ENCODE measurements at regions not wholly inside any gene's neighbourhood (a gene's known extent, or its start where the extent isn't known, plus 50 kb on each side); places are given as distances from the start of the nearest gene placed in this dataset.
"Not testable (repeated sequence)": the region's sequence is repeated elsewhere in the genome, so short reads cannot be mapped to it uniquely, and the experiment has no call there.

DNA sequence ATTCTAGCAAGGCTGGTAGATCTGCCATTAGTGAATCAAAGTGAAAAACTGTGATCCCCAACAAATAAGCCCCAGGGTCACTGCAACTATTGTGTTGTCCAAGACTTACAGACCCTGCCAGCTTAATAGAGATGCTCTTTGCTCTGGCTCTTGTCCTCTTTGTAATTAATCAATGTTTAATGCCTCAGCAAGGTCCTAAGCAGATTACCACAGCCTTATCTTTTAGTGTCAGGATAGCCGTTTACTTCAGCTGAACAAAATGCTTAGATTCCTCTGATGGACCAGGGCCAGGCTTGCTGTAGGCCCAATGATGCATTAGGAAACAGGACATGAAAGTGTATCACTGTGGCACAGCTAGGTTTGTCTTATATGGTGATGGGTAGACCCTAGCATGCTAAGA, 353.3 kb downstream of the HACE1 start:
- DNase-seq (ENCODE audit: low spot score), result no peak

- no peak for DNase-seq (ENCODE audit: low spot score)
These were observed 353.9 kb downstream of the HACE1 start for GRCh38 chr6:104505838-104506237.

DNA sequence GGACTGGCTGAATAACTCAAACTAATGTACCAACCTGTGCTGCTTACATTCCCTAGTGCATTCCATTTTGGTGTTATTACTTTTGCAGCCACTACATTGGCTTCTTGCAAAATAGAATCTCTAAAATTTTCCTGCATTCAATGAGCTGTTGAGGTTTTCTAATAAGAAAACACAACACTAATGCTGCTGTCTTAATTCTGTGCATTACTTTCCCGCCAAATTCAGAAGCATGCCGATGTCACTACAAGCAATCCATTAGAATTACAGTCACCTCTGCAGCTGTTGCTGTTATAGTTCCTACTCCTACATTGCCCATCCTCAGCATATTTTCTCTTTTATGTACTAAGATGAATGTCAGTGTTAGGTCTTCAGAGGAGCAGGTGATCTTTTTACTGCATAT, 359.5 kb downstream of the HACE1 start:
- no peak for DNase-seq (ENCODE audit: low spot score)

DNA sequence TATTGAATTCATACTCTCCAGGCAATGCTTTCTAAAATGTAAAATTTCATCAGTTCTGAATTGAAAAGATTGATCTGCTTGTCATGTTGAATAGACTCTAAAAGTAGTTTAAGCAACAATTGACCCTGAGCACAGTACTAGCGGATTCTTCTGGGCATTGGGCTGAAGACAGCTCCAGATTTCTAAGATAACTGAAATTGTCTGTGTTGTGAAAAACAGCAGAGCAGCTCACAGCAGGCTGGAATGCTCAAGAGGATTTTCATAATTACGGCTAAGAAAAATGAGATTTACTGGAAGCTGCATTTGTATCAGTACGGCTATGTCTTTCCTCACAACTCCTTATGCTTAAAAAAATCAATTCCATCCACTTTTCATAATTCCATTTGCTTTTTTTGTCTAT, 373.7 kb downstream of the HACE1 start:
- DNase-seq (ENCODE audit: low spot score), result no peak

DNA sequence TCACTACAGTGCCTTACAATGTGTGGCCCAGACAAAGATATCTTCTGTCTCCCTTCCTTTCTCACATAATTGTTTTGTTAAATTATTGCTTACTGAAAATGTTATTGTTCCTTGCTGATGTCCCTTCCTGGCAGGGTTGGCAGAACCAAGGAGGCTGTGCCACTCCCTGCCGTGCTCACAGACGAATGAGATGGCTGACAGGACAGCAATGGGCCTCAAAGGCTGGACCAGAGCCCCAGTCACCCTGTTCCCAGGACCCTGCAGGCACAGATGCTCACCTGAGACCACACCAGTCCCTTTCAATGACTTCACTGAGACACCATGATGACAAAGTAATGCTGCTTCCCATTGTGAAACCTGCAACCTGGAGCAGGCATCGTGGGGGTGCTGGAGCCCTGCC, 375.1 kb downstream of the HACE1 start:
- DNase-seq (ENCODE audit: low spot score), result no peak

DNA sequence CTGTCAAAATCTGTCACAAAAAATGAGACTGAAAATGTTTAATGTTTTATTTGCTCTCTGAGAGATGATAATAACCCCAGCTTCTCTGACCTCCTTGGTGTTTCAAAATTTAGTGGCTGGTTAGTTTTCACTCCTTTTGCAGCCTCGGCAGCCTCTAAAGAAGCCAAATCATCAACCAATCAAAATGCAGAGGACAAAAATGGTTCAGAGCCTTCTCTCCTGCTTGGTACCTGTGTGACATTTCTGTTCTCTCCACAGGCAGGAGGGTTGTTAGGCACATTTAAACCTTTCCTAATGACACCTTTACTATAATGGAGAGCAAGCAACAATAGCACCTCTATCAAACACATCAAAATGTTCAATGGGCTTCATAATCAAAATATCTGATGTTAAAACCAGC, 375.5 kb downstream of the HACE1 start:
- DNase-seq (ENCODE audit: low spot score), result no peak

DNA sequence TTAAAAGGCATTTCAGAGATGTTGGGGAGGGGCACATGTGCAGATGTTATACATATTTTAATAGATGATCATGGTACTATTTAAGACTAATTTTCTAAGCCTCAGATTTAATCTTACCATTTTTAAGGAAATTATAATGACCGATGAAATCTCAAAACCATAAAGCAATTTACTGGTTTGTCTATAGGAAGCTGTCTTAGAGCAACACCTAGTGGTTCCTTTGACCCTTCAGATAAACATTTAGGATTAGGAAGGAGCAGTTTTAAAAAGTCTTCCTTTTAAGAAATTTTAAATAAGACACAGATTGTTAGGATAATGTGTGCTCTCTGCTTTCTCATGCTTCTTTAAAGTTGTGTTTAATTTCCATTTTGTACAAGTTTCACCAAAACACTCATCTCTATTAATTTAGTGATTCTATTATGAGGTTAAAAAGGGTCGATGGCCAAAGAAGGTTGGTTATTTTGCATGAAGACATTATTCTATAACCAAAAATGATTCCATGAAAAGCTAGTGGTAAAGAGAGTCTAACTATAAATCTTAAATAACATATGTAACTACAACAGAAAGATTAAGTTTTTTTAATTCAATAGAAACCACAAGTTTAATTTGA, 376.4 kb downstream of the HACE1 start:
- DNase-seq (ENCODE audit: low spot score), result peak; percentile 1

DNA sequence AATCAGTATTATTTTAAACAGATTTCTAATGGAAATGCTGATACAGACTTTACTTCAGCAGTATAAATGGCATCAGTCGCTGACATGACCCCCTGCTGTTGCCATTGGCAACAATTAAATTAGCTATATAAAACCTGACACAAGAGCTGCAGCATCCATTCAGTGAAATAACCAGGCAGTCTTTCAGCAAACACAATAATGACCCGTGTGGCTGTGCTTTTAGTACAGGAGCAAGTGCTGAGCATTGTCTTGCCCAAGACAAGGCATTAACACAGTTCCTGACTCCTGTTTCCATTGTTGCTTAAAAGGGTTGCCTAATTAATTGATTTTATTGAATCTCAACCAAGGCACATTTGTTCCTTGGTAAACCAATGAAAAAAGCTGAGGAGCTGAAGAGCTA, 382.1 kb downstream of the HACE1 start:
- no peak for DNase-seq (ENCODE audit: low spot score)

GRCh38 chr6:104473021-104473429, 386.7 kb downstream of the HACE1 start:
- no peak for DNase-seq (ENCODE audit: low spot score)

- DNase-seq (ENCODE audit: low spot score), result no peak
These were observed 387.5 kb downstream of the HACE1 start for GRCh38 chr6:104472021-104472901.

DNA sequence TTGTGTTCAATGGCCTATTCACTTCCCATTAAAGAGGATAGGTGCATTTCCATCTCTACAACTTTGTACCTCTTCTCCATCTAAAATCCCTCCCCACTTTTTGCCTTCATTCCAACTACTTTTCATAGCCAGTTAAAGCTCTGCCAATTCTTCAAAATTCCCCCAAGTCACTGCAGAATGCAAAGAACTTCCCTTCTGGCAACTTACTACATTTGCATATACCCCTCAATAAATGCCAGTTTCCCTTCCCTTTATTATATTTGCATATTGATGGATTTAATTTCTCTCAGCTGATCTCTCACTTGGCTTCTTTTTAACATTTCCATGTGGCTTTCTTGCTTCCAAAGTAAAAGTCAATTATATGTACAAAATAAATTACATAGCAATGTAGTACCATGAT, 393.4 kb downstream of the HACE1 start:
- DNase-seq (ENCODE audit: low spot score), result no peak

GRCh38 chr6:104462811-104463599, 396.7 kb downstream of the HACE1 start:
- no peak for DNase-seq (ENCODE audit: low spot score)

- DNase-seq (ENCODE audit: low spot score), result no peak
These were observed 398.8 kb downstream of the HACE1 start for GRCh38 chr6:104460738-104461483.

DNA sequence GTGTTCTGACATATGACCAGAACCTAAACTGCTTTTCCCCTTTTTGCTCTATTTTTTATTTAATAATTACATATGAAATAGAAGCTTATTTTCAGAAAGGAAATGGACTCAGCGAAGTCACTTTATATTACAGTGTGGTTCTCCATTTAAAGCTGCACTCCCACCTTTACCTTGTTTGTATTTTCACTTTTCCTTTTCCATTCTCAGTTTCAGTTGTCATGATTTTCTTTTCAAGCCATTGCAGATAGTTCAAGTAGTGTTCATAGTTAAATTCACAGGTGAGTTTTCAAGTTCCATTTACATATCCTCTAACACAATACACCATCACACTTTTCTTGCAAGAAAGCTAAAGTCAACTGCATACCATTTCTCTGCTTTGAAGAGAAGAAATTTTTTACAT, 400.2 kb downstream of the HACE1 start:
- no peak for DNase-seq (ENCODE audit: low spot score)

GRCh38 chr6:104449918-104450317, 409.8 kb downstream of the HACE1 start:
- no peak for DNase-seq (ENCODE audit: low spot score)

GRCh38 chr6:104446101-104447080, 413.3 kb downstream of the HACE1 start:
- DNase-seq (ENCODE audit: low spot score), result not testable (repeated sequence)

DNA sequence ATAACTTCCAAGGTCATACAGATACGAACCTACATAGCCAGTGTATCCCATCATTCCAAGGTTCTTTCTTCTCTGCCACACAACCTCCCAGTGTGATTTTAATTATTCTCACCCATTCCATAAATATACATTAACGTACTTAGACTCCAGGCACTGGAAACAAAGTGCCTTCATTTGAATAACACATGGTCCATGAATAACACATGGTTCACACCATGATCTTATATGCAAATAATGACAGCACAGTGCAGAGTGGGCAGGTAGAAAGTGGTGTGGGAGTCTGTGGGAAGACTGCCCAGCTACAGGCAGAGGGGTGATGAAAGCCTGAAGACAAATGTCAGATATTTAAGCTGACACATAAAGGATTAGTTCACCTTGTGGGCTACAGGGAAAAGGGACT, 425.2 kb downstream of the HACE1 start:
- DNase-seq (ENCODE audit: low spot score), result no peak

DNA sequence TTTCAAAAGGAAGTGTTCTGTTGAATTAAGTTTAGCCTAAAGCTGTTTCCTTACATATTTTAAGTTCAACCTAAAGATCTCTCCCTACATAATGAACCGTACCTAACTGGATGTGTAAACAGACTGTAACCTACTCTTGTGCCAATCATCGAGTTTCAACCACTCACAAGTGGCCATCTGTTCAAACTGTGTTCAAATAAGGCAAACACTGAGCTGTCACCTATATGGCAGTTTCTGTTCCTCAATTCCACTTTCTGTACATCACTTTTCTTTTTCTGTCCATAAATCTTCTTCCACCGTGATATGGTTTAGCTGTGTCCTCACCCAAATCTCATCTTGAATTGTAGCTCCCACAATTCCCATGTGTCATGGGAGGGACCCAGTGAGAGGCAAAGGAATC, 428.6 kb downstream of the HACE1 start:
- DNase-seq (ENCODE audit: low spot score), result no peak

GRCh38 chr6:104428184-104428583, 431.5 kb downstream of the HACE1 start:
- DNase-seq (ENCODE audit: low spot score), result no peak

GRCh38 chr6:104423691-104424090, 436.0 kb downstream of the HACE1 start:
- no peak for DNase-seq (ENCODE audit: low spot score)

DNA sequence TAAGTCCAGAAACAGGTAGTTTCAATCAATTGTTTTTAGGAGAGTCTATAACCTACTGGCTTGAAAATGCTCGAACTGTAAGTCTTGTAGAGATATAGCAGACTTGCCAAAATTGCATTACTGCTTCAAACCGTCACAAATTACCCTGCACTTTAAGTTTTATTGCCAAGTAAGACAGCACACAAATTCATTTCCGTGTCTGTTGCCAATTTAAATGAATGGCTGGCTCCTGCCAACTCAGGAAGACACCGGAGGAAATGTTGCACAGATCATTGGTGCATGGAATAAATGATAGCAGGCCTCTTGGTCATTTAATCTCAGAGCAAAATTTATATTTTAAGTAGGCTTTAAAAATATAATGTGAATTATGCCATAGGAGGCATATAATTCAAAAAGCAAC, 438.1 kb downstream of the HACE1 start:
- DNase-seq (ENCODE audit: low spot score), result no peak
